BLaER1 treated with 17β-estradiol and CSF1 and Interleukin-3, amounts not matched to agents 10 nM and 100 nM (cell line): ENCODE measurements at regions not wholly inside any gene's neighbourhood (a gene's known extent, or its start where the extent isn't known, plus 50 kb on each side); places are given as distances from the start of the nearest gene placed in this dataset.

ENCODE experiments used
- H3K27ac ChIP-seq, 11 experiments: shearing (Covaris generic); formaldehyde crosslinking; 2 replicates each; pipeline ENCODE4 v1.8.1; 2022
- H3K27me3 ChIP-seq, 11 experiments: shearing (Covaris generic); formaldehyde crosslinking; 2 replicates each; pipeline ENCODE4 v1.8.1; 2022
- H3K36me3 ChIP-seq, 11 experiments: shearing (Covaris generic); formaldehyde crosslinking; 2 replicates each; pipeline ENCODE4 v1.8.1; 2022
- H3K4me1 ChIP-seq, 10 experiments: shearing (Covaris generic); formaldehyde crosslinking; 2 replicates each; pipeline ENCODE4 v1.8.1; 2022
- H3K4me2 ChIP-seq, 11 experiments: shearing (Covaris generic); formaldehyde crosslinking; 2 replicates each; pipeline ENCODE4 v1.8.1; 2022
- H3K4me3 ChIP-seq, 10 experiments: shearing (Covaris generic); formaldehyde crosslinking; 2 replicates each; pipeline ENCODE4 v1.8.1; 2022
- H3K9ac ChIP-seq, 11 experiments: shearing (Covaris generic); formaldehyde crosslinking; 2 replicates each; pipeline ENCODE4 v1.8.1; 2022
- H3K9me3 ChIP-seq, 11 experiments: shearing (Covaris generic); formaldehyde crosslinking; replicated peaks in 1 of 11; 2 replicates each; pipeline ENCODE4 v1.8.1; 2022
- H4K20me1 ChIP-seq, 11 experiments: shearing (Covaris generic); formaldehyde crosslinking; 2 replicates each; pipeline ENCODE4 v1.8.1; 2022
- Cebpa-rat ChIP-seq, 11 experiments: shearing (Covaris generic); IDR thresholded peaks; 2 replicates each; pipeline ENCODE4 v1.8.1; 2022

- TF ChIP-seq Cebpa-rat (IDR thresholded peaks at IDR 0.05): no peak
- Histone ChIP-seq H3K27me3 (no peaks in the 10 kb centered on the region), H3K4me1 (peaks cover 0 to 9% (median 0%) of the 10 kb centered on the region in 10 experiments; a peak in 5 of 20 replicates), H3K36me3 (no peaks in the 10 kb centered on the region), H3K9ac (no peak overlapping the region), H3K9me3 (peaks cover 0 to 11% (median 0%) of the 10 kb centered on the region in 11 experiments; a peak in 5 of 22 replicates), H3K4me3 (no peak overlapping the region), H3K4me2 (no peak overlapping the region), H3K27ac (no peak overlapping the region), H4K20me1 (no peaks in the 10 kb centered on the region)
Observed at GRCh38 chr4:189090174-189090814, 850.4 kb upstream of the FRG1 start.

- Histone ChIP-seq H3K4me1 (peaks cover 0 to 9% (median 0%) of the 10 kb centered on the region in 10 experiments; a peak in 5 of 20 replicates), H3K27me3 (no peaks in the 10 kb centered on the region), H4K20me1 (no peaks in the 10 kb centered on the region), H3K27ac (no peak overlapping the region), H3K9me3 (peaks cover 3 to 20% (median 8%) of the 10 kb centered on the region in 11 experiments; a peak in 15 of 22 replicates), H3K36me3 (no peaks in the 10 kb centered on the region), H3K9ac (no peak overlapping the region), H3K4me2 (peak overlapping the region in 5 of 11 experiments; percentile 4 to 31 (median 14); a peak in 4 of 22 replicates), H3K4me3 (no peak overlapping the region)
- TF ChIP-seq Cebpa-rat (IDR thresholded peaks at IDR 0.05): no peak
Observed at GRCh38 chr4:189092581-189092980, 848.1 kb upstream of the FRG1 start.

DNA sequence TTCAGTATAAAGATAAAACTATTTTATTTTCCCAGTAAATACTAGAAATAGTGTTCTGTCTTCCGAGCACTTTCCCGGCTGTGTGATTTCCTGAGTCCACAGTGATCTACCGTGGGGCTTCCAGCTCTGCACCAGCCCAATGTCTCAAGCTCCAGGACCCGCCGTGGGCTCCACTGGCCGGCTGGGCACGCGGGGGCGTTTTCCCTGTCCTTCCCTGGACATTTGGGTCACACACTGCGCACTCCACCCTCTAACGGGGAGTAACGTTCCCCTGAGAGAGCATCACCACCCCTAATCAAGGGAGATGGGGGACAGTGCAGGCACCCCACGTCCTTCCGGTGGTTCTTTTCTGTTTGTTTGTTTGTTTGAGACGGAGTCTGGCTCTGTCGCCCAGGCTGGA is 844.6 kb upstream of the FRG1 start:
- Histone ChIP-seq H3K9ac (no peak overlapping the region), H3K27ac (no peak overlapping the region), H3K4me2 (no peak overlapping the region), H3K36me3 (no peaks in the 10 kb centered on the region), H3K4me1 (peaks cover 0 to 9% (median 0%) of the 10 kb centered on the region in 10 experiments; a peak in 5 of 20 replicates), H3K27me3 (no peaks in the 10 kb centered on the region), H3K9me3 (peaks cover 3 to 20% (median 8%) of the 10 kb centered on the region in 11 experiments; a peak in 15 of 22 replicates), H3K4me3 (no peak overlapping the region), H4K20me1 (no peaks in the 10 kb centered on the region)
- no peak for TF ChIP-seq Cebpa-rat (IDR thresholded peaks at IDR 0.05)

- Histone ChIP-seq H4K20me1 (no peaks in the 10 kb centered on the region), H3K27ac (no peak overlapping the region), H3K4me3 (no peak overlapping the region), H3K36me3 (no peaks in the 10 kb centered on the region), H3K4me2 (no peak overlapping the region), H3K27me3 (no peaks in the 10 kb centered on the region), H3K9ac (no peak overlapping the region), H3K9me3 (peaks cover 3 to 20% (median 8%) of the 10 kb centered on the region in 11 experiments; a peak in 15 of 22 replicates), H3K4me1 (peaks cover 0 to 9% (median 0%) of the 10 kb centered on the region in 10 experiments; a peak in 5 of 20 replicates)
- no peak for TF ChIP-seq Cebpa-rat (IDR thresholded peaks at IDR 0.05)
Observed at GRCh38 chr4:189096717-189097116, 844.0 kb upstream of the FRG1 start.

GRCh38 chr4:189098932-189099696 is 841.6 kb upstream of the FRG1 start:
- Histone ChIP-seq H3K27ac (no peak overlapping the region), H3K4me2 (no peak overlapping the region), H3K4me3 (no peak overlapping the region)

DNA sequence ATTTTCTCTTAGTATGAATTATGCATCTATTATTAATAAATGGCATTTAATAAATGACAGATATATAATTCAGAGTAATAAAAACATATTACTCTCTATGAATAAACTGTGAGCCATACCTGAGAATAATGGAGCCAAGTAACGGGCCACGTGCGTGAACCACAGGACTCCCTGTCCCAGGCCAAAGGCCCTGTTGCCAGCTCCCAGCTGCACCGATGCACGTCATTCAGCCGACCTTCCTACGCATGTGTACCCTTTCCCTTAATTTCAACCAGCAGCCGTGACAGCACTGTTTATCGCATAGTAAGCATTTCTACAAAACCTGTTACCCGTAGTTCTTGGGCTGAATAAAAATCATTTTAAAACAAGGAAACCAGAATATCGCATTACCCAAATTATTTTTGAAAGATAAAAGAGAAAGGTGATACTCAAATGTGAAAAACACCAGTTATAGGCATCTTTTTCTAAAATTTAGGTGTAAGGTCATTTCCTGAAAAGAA is 827.2 kb upstream of the FRG1 start:
- no peaks in the 10 kb centered on the region for H3K36me3 ChIP-seq
- H3K4me3 ChIP-seq: no peak overlapping the region
- H3K27me3 ChIP-seq: no peaks in the 10 kb centered on the region
- H3K9ac ChIP-seq: no peak overlapping the region
- H4K20me1 ChIP-seq: no peaks in the 10 kb centered on the region
- no peaks in the 10 kb centered on the region for H3K4me1 ChIP-seq
- TF ChIP-seq Cebpa-rat (IDR thresholded peaks at IDR 0.05): no peak
- H3K9me3 ChIP-seq: no peaks in the 10 kb centered on the region
- no peak overlapping the region for H3K27ac ChIP-seq
- no peak overlapping the region for H3K4me2 ChIP-seq

More at GRCh38 chr4:189098932-189099696, 841.6 kb upstream of the FRG1 start:
- Histone ChIP-seq H3K9ac (no peak overlapping the region), H3K27me3 (no peaks in the 10 kb centered on the region), H4K20me1 (no peaks in the 10 kb centered on the region), H3K4me1 (no peaks in the 10 kb centered on the region), H3K36me3 (no peaks in the 10 kb centered on the region), H3K9me3 (peaks cover 3 to 14% (median 8%) of the 10 kb centered on the region in 11 experiments; a peak in 15 of 22 replicates)
- TF ChIP-seq Cebpa-rat (IDR thresholded peaks at IDR 0.05): no peak

DNA sequence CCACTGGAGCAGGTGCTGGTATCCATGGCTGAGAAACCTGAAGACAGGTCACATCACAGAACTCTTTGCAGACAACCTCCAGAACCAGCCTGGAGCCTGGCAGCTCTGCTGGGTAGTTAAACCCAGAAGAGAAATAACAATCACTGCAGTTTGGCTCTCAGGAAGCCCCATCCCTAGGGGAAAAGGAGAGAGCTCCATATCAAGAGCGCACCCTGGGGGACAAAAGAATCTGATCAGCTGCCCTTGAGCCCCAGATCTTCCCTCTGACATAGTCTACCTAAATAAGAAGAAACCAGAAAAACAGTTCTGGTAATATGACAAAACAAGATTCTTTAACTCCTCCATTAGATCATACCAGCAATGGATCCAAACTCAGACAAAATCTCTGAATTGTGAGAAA is 823.2 kb upstream of the FRG1 start:
- Histone ChIP-seq H4K20me1 (no peaks in the 10 kb centered on the region), H3K27me3 (no peaks in the 10 kb centered on the region), H3K4me3 (no peak overlapping the region), H3K27ac (no peak overlapping the region), H3K36me3 (no peaks in the 10 kb centered on the region), H3K9me3 (no peaks in the 10 kb centered on the region), H3K4me2 (no peak overlapping the region), H3K9ac (no peak overlapping the region), H3K4me1 (no peaks in the 10 kb centered on the region)
- no peak for TF ChIP-seq Cebpa-rat (IDR thresholded peaks at IDR 0.05)

- no peak for TF ChIP-seq Cebpa-rat (IDR thresholded peaks at IDR 0.05)
- Histone ChIP-seq H3K4me1 (no peaks in the 10 kb centered on the region), H3K4me3 (no peak overlapping the region), H3K4me2 (no peak overlapping the region), H3K9ac (no peak overlapping the region), H4K20me1 (no peaks in the 10 kb centered on the region), H3K36me3 (no peaks in the 10 kb centered on the region), H3K27ac (no peak overlapping the region), H3K27me3 (no peaks in the 10 kb centered on the region), H3K9me3 (no peaks in the 10 kb centered on the region; a peak in 1 of 22 replicates)
Observed at GRCh38 chr4:189121336-189121735, 819.3 kb upstream of the FRG1 start.

DNA sequence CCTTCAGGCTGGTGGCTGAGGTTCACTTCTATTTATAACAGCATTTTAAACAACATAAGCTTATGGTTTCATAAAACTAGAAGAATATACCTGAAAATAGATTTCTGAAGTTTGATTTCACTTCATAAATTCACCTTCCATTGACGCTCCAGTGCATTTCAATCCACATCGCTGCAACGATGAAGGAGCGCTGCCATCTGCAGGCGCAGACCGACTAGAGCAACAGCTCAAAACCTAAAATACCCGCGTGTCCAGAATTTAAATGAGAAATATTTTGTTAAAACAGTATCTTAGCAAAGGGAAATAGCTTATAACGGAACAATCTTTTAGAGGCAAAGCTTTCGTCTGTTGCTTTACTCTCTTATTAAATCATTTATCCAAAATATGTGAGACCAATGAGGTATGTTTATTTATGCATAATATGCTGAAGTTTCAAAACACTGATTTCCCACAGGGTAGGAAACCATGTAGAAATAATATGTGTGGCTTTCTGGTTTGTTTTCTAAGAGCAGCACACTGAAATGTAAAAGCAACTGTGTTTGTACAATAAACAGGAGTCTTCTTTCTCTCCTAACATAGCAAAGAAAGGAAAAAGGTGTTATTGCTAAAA is 816.4 kb upstream of the FRG1 start:
- no peak overlapping the region for H3K27ac ChIP-seq
- TF ChIP-seq Cebpa-rat (IDR thresholded peaks at IDR 0.05): no peak
- no peak overlapping the region for H3K4me2 ChIP-seq

More for the DNA sequence above, 816.4 kb upstream of the FRG1 start:
- Histone ChIP-seq H3K27me3 (no peaks in the 10 kb centered on the region), H3K36me3 (no peaks in the 10 kb centered on the region), H3K4me3 (no peak overlapping the region), H3K4me1 (no peaks in the 10 kb centered on the region), H3K9me3 (no peaks in the 10 kb centered on the region; a peak in 1 of 22 replicates), H4K20me1 (no peaks in the 10 kb centered on the region), H3K9ac (no peak overlapping the region)
